ENCODE measurements at regions not wholly inside any gene's neighbourhood (a gene's known extent, or its start where the extent isn't known, plus 50 kb on each side); places are given as distances from the start of the nearest gene placed in this dataset.

- DNase-seq (ENCODE audit: low read depth): no peak
These were observed 77.4 kb upstream of the SPATA13 start for GRCh38 chr13:24083141-24083540.

- DNase-seq (ENCODE audit: low read depth): no peak
These were observed 76.6 kb upstream of the SPATA13 start for GRCh38 chr13:24083722-24084421.

- no peak for DNase-seq (ENCODE audit: low read depth)
These were observed 74.9 kb upstream of the SPATA13 start for GRCh38 chr13:24085662-24086061.

GRCh38 chr13:24086642-24087041 is 73.9 kb upstream of the SPATA13 start:
- no peak for DNase-seq (ENCODE audit: low read depth)

- no peak for DNase-seq (ENCODE audit: low read depth)
These were observed 72.8 kb upstream of the SPATA13 start for GRCh38 chr13:24087605-24088225.

- no peak for DNase-seq (ENCODE audit: low read depth)
These were observed 70.5 kb upstream of the SPATA13 start for GRCh38 chr13:24090049-24090448.

- no peak for DNase-seq (ENCODE audit: low read depth)
These were observed 69.4 kb upstream of the SPATA13 start for GRCh38 chr13:24091080-24091479.

GRCh38 chr13:24092108-24092507 is 68.4 kb upstream of the SPATA13 start:
- DNase-seq (ENCODE audit: low read depth): no peak

- DNase-seq (ENCODE audit: low read depth): no peak
These were observed 67.5 kb upstream of the SPATA13 start for GRCh38 chr13:24093047-24093446.

GRCh38 chr13:24096659-24097058 is 63.9 kb upstream of the SPATA13 start:
- no peak for DNase-seq (ENCODE audit: low read depth)

GRCh38 chr13:24097064-24097463 is 63.5 kb upstream of the SPATA13 start:
- DNase-seq (ENCODE audit: low read depth): no peak

GRCh38 chr13:24097667-24098066 is 62.9 kb upstream of the SPATA13 start:
- DNase-seq (ENCODE audit: low read depth): no peak

- DNase-seq (ENCODE audit: low read depth): no peak
These were observed 61.0 kb upstream of the SPATA13 start for GRCh38 chr13:24099490-24099889.

- DNase-seq (ENCODE audit: low read depth): no peak
These were observed 60.3 kb upstream of the SPATA13 start for GRCh38 chr13:24100188-24100587.

GRCh38 chr13:24103782-24104372 is 56.6 kb upstream of the SPATA13 start:
- no peak for DNase-seq (ENCODE audit: low read depth)

GRCh38 chr13:24104723-24105122 is 55.8 kb upstream of the SPATA13 start:
- no peak for DNase-seq (ENCODE audit: low read depth)

GRCh38 chr13:24106429-24106828 is 54.1 kb upstream of the SPATA13 start:
- DNase-seq (ENCODE audit: low read depth): no peak

GRCh38 chr13:24107955-24108614 is 52.4 kb upstream of the SPATA13 start:
- no peak for DNase-seq (ENCODE audit: low read depth)

- DNase-seq (ENCODE audit: low read depth): no peak
These were observed 51.9 kb upstream of the SPATA13 start for GRCh38 chr13:24108615-24108965.

- DNase-seq (ENCODE audit: low read depth): no peak
These were observed 50.5 kb upstream of the SPATA13 start for GRCh38 chr13:24110011-24110410.
